Choroid plexus epithelial cell (primary cell): ENCODE measurements at regions not wholly inside any gene's neighbourhood (a gene's known extent, or its start where the extent isn't known, plus 50 kb on each side); places are given as distances from the start of the nearest gene placed in this dataset.

Experiments
- DNase-seq: peaks from one replicate; pipeline ENCODE4 v3.0.0-alpha.2; 2010; ENCODE audit warnings: low read depth
- H3K4me3 ChIP-seq: 2 replicates; pipeline ENCODE4 v1.5.1; 2011; ENCODE audit warnings: low read depth, mild to moderate bottlenecking, control low read depth, low read length, moderate library complexity
- TF ChIP-seq, protein P1 (sequence below): conservative IDR thresholded peaks from 2 replicates; pipeline ENCODE4 v1.5.1; 2011; ENCODE audit warnings: low read depth, mild to moderate bottlenecking, control low read depth, inconsistent platforms, low read length, moderate library complexity

DNA sequence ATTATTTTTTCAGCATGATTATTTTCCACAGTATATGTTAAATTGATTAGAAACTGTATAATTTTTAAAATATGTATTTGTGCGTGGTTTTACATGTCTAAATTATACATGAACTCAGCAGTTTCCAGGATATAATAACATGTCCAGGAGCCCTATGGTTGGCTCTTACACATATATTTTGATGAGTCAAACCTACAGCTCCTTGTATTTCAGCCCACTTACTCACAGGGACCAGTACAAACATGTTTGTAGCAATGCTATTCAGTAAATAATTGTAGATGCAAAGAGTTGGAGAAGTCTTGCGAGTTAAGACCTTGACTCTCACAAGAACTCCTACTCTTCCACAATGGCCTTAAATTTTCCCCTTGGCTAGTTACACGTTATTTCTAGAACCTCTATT lies 107.2 kb upstream of the SASH1 start:
- TF ChIP-seq, protein P1, sequence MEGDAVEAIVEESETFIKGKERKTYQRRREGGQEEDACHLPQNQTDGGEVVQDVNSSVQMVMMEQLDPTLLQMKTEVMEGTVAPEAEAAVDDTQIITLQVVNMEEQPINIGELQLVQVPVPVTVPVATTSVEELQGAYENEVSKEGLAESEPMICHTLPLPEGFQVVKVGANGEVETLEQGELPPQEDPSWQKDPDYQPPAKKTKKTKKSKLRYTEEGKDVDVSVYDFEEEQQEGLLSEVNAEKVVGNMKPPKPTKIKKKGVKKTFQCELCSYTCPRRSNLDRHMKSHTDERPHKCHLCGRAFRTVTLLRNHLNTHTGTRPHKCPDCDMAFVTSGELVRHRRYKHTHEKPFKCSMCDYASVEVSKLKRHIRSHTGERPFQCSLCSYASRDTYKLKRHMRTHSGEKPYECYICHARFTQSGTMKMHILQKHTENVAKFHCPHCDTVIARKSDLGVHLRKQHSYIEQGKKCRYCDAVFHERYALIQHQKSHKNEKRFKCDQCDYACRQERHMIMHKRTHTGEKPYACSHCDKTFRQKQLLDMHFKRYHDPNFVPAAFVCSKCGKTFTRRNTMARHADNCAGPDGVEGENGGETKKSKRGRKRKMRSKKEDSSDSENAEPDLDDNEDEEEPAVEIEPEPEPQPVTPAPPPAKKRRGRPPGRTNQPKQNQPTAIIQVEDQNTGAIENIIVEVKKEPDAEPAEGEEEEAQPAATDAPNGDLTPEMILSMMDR, result no peak
- no peak overlapping the region for H3K4me3 ChIP-seq
- peak; percentile 44 for DNase-seq

DNA sequence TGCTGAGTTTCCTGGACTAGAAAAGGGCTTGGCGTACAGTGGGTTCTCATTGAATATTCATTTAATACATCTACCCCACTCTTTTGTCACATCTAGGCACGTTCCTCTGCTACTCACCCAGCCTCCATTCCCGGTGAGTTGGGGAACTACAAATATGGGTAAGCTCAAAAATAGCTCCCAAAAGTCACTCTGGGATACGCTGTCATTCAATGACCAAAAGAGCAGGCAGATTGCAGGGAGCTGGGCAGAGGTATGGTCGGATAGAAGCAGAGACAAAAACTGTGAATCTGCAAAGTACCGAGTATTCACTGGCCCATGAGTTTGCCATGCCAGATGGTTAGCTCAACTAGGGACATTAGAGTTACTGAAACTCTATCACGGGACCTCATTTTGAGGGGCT lies 103.9 kb upstream of the SASH1 start:
- H3K4me3 ChIP-seq, result no peak overlapping the region
- TF ChIP-seq, protein P1, result no peak
- DNase-seq, result no peak

DNA sequence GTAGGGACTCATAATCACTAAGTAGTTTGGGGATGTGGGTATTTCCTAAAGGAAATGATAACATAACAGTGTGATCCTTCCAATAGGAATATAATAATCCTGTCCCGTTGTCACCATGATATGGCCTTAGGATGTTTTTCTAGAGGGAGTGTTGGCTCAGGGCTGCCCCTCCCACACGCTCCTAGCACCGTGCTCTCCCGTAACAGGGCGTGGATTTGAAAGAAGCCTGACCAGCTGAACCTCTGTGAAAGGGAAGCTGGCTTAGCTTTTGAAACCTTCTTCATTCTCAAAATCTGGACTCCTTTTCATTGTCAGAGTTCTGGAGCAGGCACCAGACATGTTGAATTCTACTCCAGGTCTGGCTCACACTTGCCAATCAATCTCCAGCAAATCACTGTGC lies 103.4 kb upstream of the SASH1 start:
- TF ChIP-seq, protein P1, result no peak
- DNase-seq, result no peak
- no peak overlapping the region for H3K4me3 ChIP-seq

DNA sequence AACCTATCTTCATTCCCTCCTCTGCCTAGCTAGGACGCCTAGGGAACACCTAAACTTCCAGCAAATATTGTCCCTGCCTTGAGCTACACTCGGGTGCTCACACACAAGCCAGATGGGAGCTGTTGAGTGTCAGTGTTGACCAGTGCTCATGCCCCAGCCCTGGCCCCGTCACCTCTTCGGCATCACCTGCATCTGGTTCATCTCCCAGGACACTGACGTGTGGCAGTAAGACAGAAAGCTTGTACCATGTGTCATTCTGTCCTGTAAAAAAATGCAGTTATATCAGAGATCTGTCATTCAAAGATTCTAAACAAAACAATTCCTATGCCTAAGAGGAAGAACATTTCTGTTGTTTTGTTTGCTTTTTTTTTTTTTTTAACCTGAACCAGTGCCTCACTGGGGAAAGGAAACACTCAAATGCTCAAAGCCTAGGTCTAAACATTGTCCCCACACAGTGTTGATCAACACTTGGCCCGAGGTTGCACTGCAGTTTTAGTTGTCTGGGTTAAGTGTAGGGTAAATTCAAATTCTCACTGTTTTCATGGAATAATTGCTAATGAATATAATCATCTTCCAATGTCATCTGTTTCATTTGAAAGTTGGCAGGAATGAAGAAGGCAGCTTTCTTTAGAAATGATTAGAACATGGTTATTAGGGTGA lies 102.7 kb upstream of the SASH1 start:
- no peak overlapping the region for H3K4me3 ChIP-seq
- DNase-seq, result no peak
- TF ChIP-seq, protein P1, result no peak

DNA sequence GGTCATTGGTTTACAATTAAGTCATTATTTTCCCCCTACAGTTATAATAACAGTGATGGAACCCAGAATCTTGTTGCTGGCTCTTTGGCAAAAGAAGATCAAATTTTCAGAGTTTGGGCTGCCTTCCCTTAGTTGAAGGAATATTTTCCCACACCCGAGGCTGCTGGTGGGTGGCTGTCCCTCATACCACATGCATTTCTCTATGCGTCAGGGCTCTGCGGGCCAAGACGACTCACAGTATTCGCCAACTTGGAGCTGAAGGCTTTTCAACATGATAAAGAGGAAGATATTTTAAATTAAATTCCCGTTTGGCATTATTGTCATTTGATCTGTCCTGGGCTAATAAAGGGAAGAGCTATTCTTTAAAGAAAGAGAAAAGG lies 102.2 kb upstream of the SASH1 start:
- peak; percentile 68 for DNase-seq
- H3K4me3 ChIP-seq, result no peak overlapping the region
- TF ChIP-seq, protein P1, result no peak

DNA sequence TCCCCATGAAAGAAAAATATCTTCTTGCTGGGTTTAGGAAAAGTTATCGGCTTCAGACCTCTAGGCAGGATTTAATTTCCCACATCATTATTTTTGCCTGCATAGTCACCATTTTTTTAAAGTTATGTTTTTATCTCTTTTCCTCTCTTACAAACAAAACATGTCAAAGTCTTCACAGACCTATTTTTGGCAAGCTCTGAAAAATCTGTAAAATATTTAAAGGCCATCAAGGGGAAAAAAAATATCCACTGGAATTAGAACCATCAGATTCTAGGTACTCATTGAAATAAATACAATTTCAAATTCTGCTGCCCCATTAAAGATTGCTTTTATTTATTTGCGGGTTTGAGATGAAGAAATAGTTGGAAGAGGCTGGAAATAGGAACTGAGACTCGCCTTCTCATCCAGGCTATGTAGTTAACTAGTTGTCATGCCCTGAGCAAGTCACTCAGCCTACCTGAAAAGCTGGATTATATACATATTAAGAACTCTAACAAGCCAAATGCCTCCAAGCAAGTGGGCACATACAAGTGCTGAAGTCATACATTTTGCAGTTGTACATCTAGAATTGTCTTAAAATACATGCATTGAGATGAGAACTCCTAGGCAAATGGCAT lies 101.7 kb upstream of the SASH1 start:
- H3K4me3 ChIP-seq, result no peak overlapping the region
- peak; percentile 23 for DNase-seq
- TF ChIP-seq, protein P1, result no peak

DNA sequence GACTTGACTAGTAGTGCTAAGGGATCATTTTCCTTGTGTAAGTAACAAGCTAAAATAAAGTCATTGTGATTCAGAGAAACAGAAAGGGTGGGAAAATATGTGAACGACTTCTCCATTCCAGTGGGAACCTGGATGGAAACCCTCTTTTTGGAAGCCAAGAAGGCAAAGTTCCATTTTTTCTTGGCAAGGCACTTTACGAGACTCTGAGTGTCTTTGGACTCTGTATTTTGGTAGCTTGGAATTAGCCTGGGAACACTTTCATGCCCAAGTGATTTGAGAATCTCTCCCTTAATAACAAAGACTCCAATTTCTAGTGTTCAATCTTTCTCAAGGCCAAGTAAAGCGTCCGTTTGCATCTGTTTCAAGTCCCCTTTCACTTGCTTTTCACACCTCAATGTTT lies 100.5 kb upstream of the SASH1 start:
- DNase-seq, result no peak
- H3K4me3 ChIP-seq, result no peak overlapping the region
- TF ChIP-seq, protein P1, result no peak
